Gastroesophageal sphincter (tissue), 3 donors: ENCODE measurements at regions not wholly inside any gene's neighbourhood (a gene's known extent, or its start where the extent isn't known, plus 50 kb on each side); places are given as distances from the start of the nearest gene placed in this dataset.

Experiments
- CTCF ChIP-seq, 4 experiments: fragments of 200-600 bp in 2 of 4; fragments of 450-650 bp in 2 of 4; sonication (generic) in 1 of 4; IDR thresholded peaks; one replicate each; pipeline ENCODE4 v1.5.1; 2017 to 2019; ENCODE audit warnings: antibody characterized with exemption in 4 of 4, mild to moderate bottlenecking in 2 of 4, moderate library complexity in 2 of 4
- POLR2A ChIP-seq, 2 donors: fragments of 450-650 bp; IDR thresholded peaks; one replicate each; pipeline ENCODE4 v1.6.1; 2017; ENCODE audit warnings: antibody characterized with exemption in 2 of 2, mild to moderate bottlenecking in 2 of 2, moderate library complexity in 1 of 2
- POLR2AphosphoS5 ChIP-seq: sonication (generic); formaldehyde crosslinking; IDR thresholded peaks from one replicate; pipeline ENCODE4 v1.6.1; 2017; ENCODE audit warnings: antibody characterized with exemption

GRCh38 chr10:27446091-27446918, 57.8 kb upstream of the RAB18 start:
- TF ChIP-seq CTCF (IDR thresholded peaks at IDR 0.05) (peak in 3 of 4 experiments; percentile 20 to 56 (median 28)), POLR2A (IDR thresholded peaks at IDR 0.05) (no peak), POLR2AphosphoS5 (no peak)
